ENCODE measurements at regions not wholly inside any gene's neighbourhood (a gene's known extent, or its start where the extent isn't known, plus 50 kb on each side); places are given as distances from the start of the nearest gene placed in this dataset.

- Histone ChIP-seq H2AFZ (ENCODE audit: low read length) (no peak overlapping the region), H3K4me3 (ENCODE audit: low read length, poor library complexity, severe bottlenecking) (no peak overlapping the region), H3K4me2 (ENCODE audit: low read depth, low read length, poor library complexity, severe bottlenecking) (no peak overlapping the region), H3K9me3 (ENCODE audit: insufficient read depth, low read depth, low read length) (no peaks in the 10 kb centered on the region), H3K27me3 (ENCODE audit: insufficient read depth, low read length, poor library complexity, severe bottlenecking) (peaks cover 6% of the 10 kb centered on the region), H4K20me1 (ENCODE audit: insufficient read depth, low read length, poor library complexity, severe bottlenecking) (no peaks in the 10 kb centered on the region), H3K9me2 (replicated peaks; ENCODE audit: low read depth, low read length) (no peaks in the 10 kb centered on the region), H3K9ac (ENCODE audit: low read depth, low read length, poor library complexity, severe bottlenecking) (no peak overlapping the region), H3K79me2 (ENCODE audit: insufficient read depth, low read length) (no peaks in the 10 kb centered on the region), H3K36me3 (ENCODE audit: insufficient read depth, low read length) (no peaks in the 10 kb centered on the region), H3K4me1 (ENCODE audit: insufficient read depth, low read length, poor library complexity, severe bottlenecking) (no peaks in the 10 kb centered on the region), H3F3A (ENCODE audit: low read depth) (no peaks in the 10 kb centered on the region)
- TF ChIP-seq EZH2phosphoT487 (IDR thresholded peaks at IDR 0.05; ENCODE audit: borderline replicate concordance), result no peak
- TF ChIP-seq CTCF (conservative IDR thresholded peaks at IDR 0.05; ENCODE audit: low read length), result no peak
Measured at GRCh38 chr11:127063241-127063640, 62.7 kb upstream of the KIRREL3 start.

GRCh38 chr11:127061947-127062346, 61.4 kb upstream of the KIRREL3 start:
- Histone ChIP-seq H3K27me3 (ENCODE audit: insufficient read depth, low read length, poor library complexity, severe bottlenecking) (peaks cover 6% of the 10 kb centered on the region), H3K9me3 (ENCODE audit: insufficient read depth, low read depth, low read length) (no peaks in the 10 kb centered on the region)
- TF ChIP-seq CTCF (conservative IDR thresholded peaks at IDR 0.05; ENCODE audit: low read length), result no peak
- TF ChIP-seq EZH2phosphoT487 (IDR thresholded peaks at IDR 0.05; ENCODE audit: borderline replicate concordance), result no peak

GRCh38 chr11:127059750-127060149, 59.2 kb upstream of the KIRREL3 start:
- Histone ChIP-seq H3K4me3 (ENCODE audit: low read length, poor library complexity, severe bottlenecking) (no peak overlapping the region), H3K79me2 (ENCODE audit: insufficient read depth, low read length) (no peaks in the 10 kb centered on the region), H3K9me2 (replicated peaks; ENCODE audit: low read depth, low read length) (no peaks in the 10 kb centered on the region), H3K27me3 (ENCODE audit: insufficient read depth, low read length, poor library complexity, severe bottlenecking) (no peaks in the 10 kb centered on the region), H3K9ac (ENCODE audit: low read depth, low read length, poor library complexity, severe bottlenecking) (no peak overlapping the region), H3K9me3 (ENCODE audit: insufficient read depth, low read depth, low read length) (no peaks in the 10 kb centered on the region), H3K36me3 (ENCODE audit: insufficient read depth, low read length) (no peaks in the 10 kb centered on the region), H3K4me1 (ENCODE audit: insufficient read depth, low read length, poor library complexity, severe bottlenecking) (no peaks in the 10 kb centered on the region), H3F3A (ENCODE audit: low read depth) (no peaks in the 10 kb centered on the region), H2AFZ (ENCODE audit: low read length) (no peak overlapping the region), H4K20me1 (ENCODE audit: insufficient read depth, low read length, poor library complexity, severe bottlenecking) (no peaks in the 10 kb centered on the region), H3K4me2 (ENCODE audit: low read depth, low read length, poor library complexity, severe bottlenecking) (no peak overlapping the region)
- TF ChIP-seq CTCF (conservative IDR thresholded peaks at IDR 0.05; ENCODE audit: low read length), result no peak
- no peak for TF ChIP-seq EZH2phosphoT487 (IDR thresholded peaks at IDR 0.05; ENCODE audit: borderline replicate concordance)

More at GRCh38 chr11:127061947-127062346, 61.4 kb upstream of the KIRREL3 start:
- no peaks in the 10 kb centered on the region for H3K4me1 ChIP-seq (ENCODE audit: insufficient read depth, low read length, poor library complexity, severe bottlenecking)
- H3K9ac ChIP-seq (ENCODE audit: low read depth, low read length, poor library complexity, severe bottlenecking), result no peak overlapping the region
- no peaks in the 10 kb centered on the region for H3K36me3 ChIP-seq (ENCODE audit: insufficient read depth, low read length)
- H3K9me2 ChIP-seq (replicated peaks; ENCODE audit: low read depth, low read length), result no peaks in the 10 kb centered on the region
- H4K20me1 ChIP-seq (ENCODE audit: insufficient read depth, low read length, poor library complexity, severe bottlenecking), result no peaks in the 10 kb centered on the region
- no peaks in the 10 kb centered on the region for H3F3A ChIP-seq (ENCODE audit: low read depth)
- H3K4me2 ChIP-seq (ENCODE audit: low read depth, low read length, poor library complexity, severe bottlenecking), result no peak overlapping the region
- H2AFZ ChIP-seq (ENCODE audit: low read length), result no peak overlapping the region
- H3K4me3 ChIP-seq (ENCODE audit: low read length, poor library complexity, severe bottlenecking), result no peak overlapping the region
- no peaks in the 10 kb centered on the region for H3K79me2 ChIP-seq (ENCODE audit: insufficient read depth, low read length)
